ENCODE measurements at regions not wholly inside any gene's neighbourhood (a gene's known extent, or its start where the extent isn't known, plus 50 kb on each side); places are given as distances from the start of the nearest gene placed in this dataset.

GRCh38 chr14:71800878-71801277 is 131.4 kb upstream of the RGS6 start:
- Histone ChIP-seq H2AFZ (ENCODE audit: low read depth, low read length) (no peak overlapping the region), H3K27me3 (ENCODE audit: control insufficient read depth in 2 of 2, insufficient read depth in 2 of 2, low read length in 2 of 2) (no peaks in the 10 kb centered on the region; a peak in 1 of 5 replicates), H4K20me1 (replicated peaks; ENCODE audit: control insufficient read depth, insufficient read depth, low read length) (no peaks in the 10 kb centered on the region), H3K4me3 (no peak overlapping the region), H3K9me1 (ENCODE audit: control insufficient read depth, insufficient read depth, low read length) (no peaks in the 10 kb centered on the region), H3K4me1 (replicated peaks in 1 of 2; ENCODE audit: control insufficient read depth in 2 of 2, insufficient read depth in 2 of 2, low read length in 2 of 2) (no peaks in the 10 kb centered on the region), H3K27ac (ENCODE audit: extremely low read depth, low read depth, low read length) (no peak overlapping the region), H3K9ac (ENCODE audit: insufficient read depth in 1 of 2, low read depth in 2 of 2, low read length in 2 of 2) (no peak overlapping the region), H3K36me3 (ENCODE audit: control insufficient read depth, insufficient read depth, low read length) (no peaks in the 10 kb centered on the region), H3K9me3 (replicated peaks; ENCODE audit: control insufficient read depth, insufficient read depth, low read depth, low read length) (no peaks in the 10 kb centered on the region), H3K4me2 (ENCODE audit: insufficient read depth, low read length) (no peak overlapping the region), H3K79me2 (ENCODE audit: control insufficient read depth, insufficient read depth, low read length) (no peaks in the 10 kb centered on the region)
- ChIA-PET POLR2A (no interaction called here), CTCF (ENCODE audit: low intra/inter-chr PET ratio) (no interaction called here)
- TF ChIP-seq ZNF507 (tag; conservative IDR thresholded peaks at IDR 0.05) (no peak), ZNF511 (CRISPR knock-in tag; IDR thresholded peaks at IDR 0.05) (no peak), STAT6 (CRISPR knock-in tag; IDR thresholded peaks at IDR 0.05) (no peak), C11orf30 (IDR thresholded peaks at IDR 0.05; ENCODE audit: low read depth) (no peak), XRCC3 (IDR thresholded peaks at IDR 0.05) (no peak), ZNF408 (CRISPR knock-in tag; IDR thresholded peaks at IDR 0.05; ENCODE audit: low read depth) (no peak), EGR1 (conservative IDR thresholded peaks at IDR 0.05) (no peak), HDAC6 (IDR thresholded peaks at IDR 0.05; ENCODE audit: low read depth, low read length) (no peak), NCOA1 (IDR thresholded peaks at IDR 0.05; ENCODE audit: low read depth) (no peak), TCF3 (CRISPR knock-in tag; IDR thresholded peaks at IDR 0.05) (no peak), TRIM28 (IDR thresholded peaks at IDR 0.05) (no peak), SRSF1 (IDR thresholded peaks at IDR 0.05; ENCODE audit: low read depth, low read length) (no peak), KLF10 (CRISPR knock-in tag; IDR thresholded peaks at IDR 0.05) (no peak)
- TF ChIP-seq, protein P1, sequence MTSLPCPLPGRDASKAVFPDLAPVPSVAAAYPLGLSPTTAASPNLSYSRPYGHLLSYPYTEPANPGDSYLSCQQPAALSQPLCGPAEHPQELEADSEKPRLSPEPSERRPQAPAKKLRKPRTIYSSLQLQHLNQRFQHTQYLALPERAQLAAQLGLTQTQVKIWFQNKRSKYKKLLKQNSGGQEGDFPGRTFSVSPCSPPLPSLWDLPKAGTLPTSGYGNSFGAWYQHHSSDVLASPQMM (CRISPR knock-in tag; IDR thresholded peaks at IDR 0.05) = no peak
- TF ChIP-seq, protein P2, sequence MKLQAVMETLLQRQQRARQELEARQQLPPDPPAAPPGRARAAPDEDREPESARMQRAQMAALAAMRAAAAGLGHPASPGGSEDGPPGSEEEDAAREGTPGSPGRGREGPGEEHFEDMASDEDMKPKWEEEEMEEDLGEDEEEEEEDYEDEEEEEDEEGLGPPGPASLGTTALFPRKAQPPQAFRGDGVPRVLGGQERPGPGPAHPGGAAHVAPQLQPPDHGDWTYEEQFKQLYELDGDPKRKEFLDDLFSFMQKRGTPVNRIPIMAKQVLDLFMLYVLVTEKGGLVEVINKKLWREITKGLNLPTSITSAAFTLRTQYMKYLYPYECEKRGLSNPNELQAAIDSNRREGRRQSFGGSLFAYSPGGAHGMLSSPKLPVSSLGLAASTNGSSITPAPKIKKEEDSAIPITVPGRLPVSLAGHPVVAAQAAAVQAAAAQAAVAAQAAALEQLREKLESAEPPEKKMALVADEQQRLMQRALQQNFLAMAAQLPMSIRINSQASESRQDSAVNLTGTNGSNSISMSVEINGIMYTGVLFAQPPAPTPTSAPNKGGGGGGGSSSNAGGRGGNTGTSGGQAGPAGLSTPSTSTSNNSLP (IDR thresholded peaks at IDR 0.05; ENCODE audit: borderline replicate concordance, low read depth, low read length) = no peak
- DNase-seq (ENCODE audit: extremely low read depth in 1 of 4, low spot score in 3 of 4) (no peak), FAIRE-seq (no peak), ATAC-seq (no peak)
- intact Hi-C loops (cut with micrococcal nuclease) = no loop called here
- in situ Hi-C loops (cut with MboI) = no loop called here
- no TSS peak for BruUV-seq (replicated peaks)
- 4% methylated on average over 4 of the region's 4 CpGs for WGBS (ENCODE audit: insufficient coverage, low coverage, missing lambda C conversion rate)

Measured in K562 (cell line).